ENCODE measurements at regions not wholly inside any gene's neighbourhood (a gene's known extent, or its start where the extent isn't known, plus 50 kb on each side); places are given as distances from the start of the nearest gene placed in this dataset.

- TF ChIP-seq, protein P1, sequence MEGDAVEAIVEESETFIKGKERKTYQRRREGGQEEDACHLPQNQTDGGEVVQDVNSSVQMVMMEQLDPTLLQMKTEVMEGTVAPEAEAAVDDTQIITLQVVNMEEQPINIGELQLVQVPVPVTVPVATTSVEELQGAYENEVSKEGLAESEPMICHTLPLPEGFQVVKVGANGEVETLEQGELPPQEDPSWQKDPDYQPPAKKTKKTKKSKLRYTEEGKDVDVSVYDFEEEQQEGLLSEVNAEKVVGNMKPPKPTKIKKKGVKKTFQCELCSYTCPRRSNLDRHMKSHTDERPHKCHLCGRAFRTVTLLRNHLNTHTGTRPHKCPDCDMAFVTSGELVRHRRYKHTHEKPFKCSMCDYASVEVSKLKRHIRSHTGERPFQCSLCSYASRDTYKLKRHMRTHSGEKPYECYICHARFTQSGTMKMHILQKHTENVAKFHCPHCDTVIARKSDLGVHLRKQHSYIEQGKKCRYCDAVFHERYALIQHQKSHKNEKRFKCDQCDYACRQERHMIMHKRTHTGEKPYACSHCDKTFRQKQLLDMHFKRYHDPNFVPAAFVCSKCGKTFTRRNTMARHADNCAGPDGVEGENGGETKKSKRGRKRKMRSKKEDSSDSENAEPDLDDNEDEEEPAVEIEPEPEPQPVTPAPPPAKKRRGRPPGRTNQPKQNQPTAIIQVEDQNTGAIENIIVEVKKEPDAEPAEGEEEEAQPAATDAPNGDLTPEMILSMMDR (IDR thresholded peaks at IDR 0.05; ENCODE audit: insufficient read depth, low read depth, low read length): no peak
- TF ChIP-seq EZH2 (IDR thresholded peaks at IDR 0.05; ENCODE audit: insufficient read depth, low read length): no peak
Measured at GRCh38 chr6:169839493-169839892, 88.1 kb downstream of the ERMARD start.

All from astrocyte (in vitro differentiated cells and primary cell).